ENCODE measurements at regions not wholly inside any gene's neighbourhood (a gene's known extent, or its start where the extent isn't known, plus 50 kb on each side); places are given as distances from the start of the nearest gene placed in this dataset.

DNA sequence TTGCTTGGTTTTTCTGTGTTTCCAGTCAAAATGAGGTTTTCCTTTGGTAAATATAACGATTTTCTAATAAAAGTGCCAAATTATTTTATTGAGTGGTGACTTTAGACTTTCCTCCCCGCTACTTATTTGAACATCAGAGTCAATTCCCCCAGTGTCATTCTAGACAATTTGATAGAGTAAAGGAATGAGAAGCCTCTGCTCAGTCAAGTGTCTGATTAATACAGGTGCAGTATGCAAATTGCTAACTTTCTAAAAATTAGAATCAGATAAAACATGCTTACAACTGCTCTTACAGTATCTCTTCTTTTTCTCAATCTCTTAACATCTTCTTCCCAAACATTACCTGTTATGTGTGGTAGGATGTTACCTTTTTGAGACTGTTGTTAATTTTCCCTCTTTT, 148.7 kb downstream of the CD83 start:
- WGBS (ENCODE audit: low lambda C conversion rate), result 22% methylated on average over 2 of the region's 2 CpGs
- Histone ChIP-seq H3K9me2 (no peaks in the 10 kb centered on the region), H3K4me1 (ENCODE audit: control insufficient read depth in 1 of 2, insufficient read depth in 2 of 2, low read depth in 1 of 2, low read length in 1 of 2) (no peaks in the 10 kb centered on the region), H3K4me3 (ENCODE audit: low read depth in 2 of 2, low read length in 1 of 2) (no peak overlapping the region), H3K27ac (ENCODE audit: low read depth in 2 of 2, low read length in 1 of 2) (no peak overlapping the region), H3F3A (replicated peaks; ENCODE audit: insufficient read depth) (no peaks in the 10 kb centered on the region), H3K27me3 (ENCODE audit: insufficient read depth) (no peaks in the 10 kb centered on the region), H3K79me2 (ENCODE audit: insufficient read depth) (no peaks in the 10 kb centered on the region), H3K36me3 (replicated peaks in 1 of 2; ENCODE audit: control insufficient read depth in 1 of 2, insufficient read depth in 2 of 2, low read length in 1 of 2) (no peaks in the 10 kb centered on the region), H3K9ac (no peak overlapping the region), H4K20me1 (ENCODE audit: insufficient read depth) (no peaks in the 10 kb centered on the region), H3K9me3 (no peaks in the 10 kb centered on the region), H3K4me2 (no peak overlapping the region), H2AFZ (ENCODE audit: low read depth) (no peak overlapping the region)
- TF ChIP-seq TAF1 (IDR thresholded peaks at IDR 0.05; ENCODE audit: borderline replicate concordance, low read depth, low read length), result no peak
- TF ChIP-seq RCOR1 (IDR thresholded peaks at IDR 0.05; ENCODE audit: low read length), result no peak
- TF ChIP-seq ELF1 (IDR thresholded peaks at IDR 0.05), result no peak
- TF ChIP-seq RXRA (IDR thresholded peaks at IDR 0.05; ENCODE audit: borderline replicate concordance, low read depth), result no peak
- TF ChIP-seq, protein P1, sequence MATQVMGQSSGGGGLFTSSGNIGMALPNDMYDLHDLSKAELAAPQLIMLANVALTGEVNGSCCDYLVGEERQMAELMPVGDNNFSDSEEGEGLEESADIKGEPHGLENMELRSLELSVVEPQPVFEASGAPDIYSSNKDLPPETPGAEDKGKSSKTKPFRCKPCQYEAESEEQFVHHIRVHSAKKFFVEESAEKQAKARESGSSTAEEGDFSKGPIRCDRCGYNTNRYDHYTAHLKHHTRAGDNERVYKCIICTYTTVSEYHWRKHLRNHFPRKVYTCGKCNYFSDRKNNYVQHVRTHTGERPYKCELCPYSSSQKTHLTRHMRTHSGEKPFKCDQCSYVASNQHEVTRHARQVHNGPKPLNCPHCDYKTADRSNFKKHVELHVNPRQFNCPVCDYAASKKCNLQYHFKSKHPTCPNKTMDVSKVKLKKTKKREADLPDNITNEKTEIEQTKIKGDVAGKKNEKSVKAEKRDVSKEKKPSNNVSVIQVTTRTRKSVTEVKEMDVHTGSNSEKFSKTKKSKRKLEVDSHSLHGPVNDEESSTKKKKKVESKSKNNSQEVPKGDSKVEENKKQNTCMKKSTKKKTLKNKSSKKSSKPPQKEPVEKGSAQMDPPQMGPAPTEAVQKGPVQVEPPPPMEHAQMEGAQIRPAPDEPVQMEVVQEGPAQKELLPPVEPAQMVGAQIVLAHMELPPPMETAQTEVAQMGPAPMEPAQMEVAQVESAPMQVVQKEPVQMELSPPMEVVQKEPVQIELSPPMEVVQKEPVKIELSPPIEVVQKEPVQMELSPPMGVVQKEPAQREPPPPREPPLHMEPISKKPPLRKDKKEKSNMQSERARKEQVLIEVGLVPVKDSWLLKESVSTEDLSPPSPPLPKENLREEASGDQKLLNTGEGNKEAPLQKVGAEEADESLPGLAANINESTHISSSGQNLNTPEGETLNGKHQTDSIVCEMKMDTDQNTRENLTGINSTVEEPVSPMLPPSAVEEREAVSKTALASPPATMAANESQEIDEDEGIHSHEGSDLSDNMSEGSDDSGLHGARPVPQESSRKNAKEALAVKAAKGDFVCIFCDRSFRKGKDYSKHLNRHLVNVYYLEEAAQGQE (IDR thresholded peaks at IDR 0.05; ENCODE audit: low read depth, low read length), result no peak
- TF ChIP-seq YY1 (IDR thresholded peaks at IDR 0.05; ENCODE audit: low read depth), result no peak
- TF ChIP-seq, protein P2, sequence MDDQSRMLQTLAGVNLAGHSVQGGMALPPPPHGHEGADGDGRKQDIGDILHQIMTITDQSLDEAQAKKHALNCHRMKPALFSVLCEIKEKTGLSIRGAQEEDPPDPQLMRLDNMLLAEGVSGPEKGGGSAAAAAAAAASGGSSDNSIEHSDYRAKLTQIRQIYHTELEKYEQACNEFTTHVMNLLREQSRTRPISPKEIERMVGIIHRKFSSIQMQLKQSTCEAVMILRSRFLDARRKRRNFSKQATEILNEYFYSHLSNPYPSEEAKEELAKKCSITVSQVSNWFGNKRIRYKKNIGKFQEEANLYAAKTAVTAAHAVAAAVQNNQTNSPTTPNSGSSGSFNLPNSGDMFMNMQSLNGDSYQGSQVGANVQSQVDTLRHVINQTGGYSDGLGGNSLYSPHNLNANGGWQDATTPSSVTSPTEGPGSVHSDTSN (IDR thresholded peaks at IDR 0.05), result no peak
- TF ChIP-seq MXI1 (IDR thresholded peaks at IDR 0.05; ENCODE audit: low read depth, low read length), result no peak
- TF ChIP-seq, protein P3, sequence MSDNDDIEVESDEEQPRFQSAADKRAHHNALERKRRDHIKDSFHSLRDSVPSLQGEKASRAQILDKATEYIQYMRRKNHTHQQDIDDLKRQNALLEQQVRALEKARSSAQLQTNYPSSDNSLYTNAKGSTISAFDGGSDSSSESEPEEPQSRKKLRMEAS (IDR thresholded peaks at IDR 0.05; ENCODE audit: low read depth), result no peak
- TF ChIP-seq RAD21 (IDR thresholded peaks at IDR 0.05; ENCODE audit: low read length), result no peak
- TF ChIP-seq, protein P4, sequence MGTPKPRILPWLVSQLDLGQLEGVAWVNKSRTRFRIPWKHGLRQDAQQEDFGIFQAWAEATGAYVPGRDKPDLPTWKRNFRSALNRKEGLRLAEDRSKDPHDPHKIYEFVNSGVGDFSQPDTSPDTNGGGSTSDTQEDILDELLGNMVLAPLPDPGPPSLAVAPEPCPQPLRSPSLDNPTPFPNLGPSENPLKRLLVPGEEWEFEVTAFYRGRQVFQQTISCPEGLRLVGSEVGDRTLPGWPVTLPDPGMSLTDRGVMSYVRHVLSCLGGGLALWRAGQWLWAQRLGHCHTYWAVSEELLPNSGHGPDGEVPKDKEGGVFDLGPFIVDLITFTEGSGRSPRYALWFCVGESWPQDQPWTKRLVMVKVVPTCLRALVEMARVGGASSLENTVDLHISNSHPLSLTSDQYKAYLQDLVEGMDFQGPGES (IDR thresholded peaks at IDR 0.05; ENCODE audit: low read depth, low read length), result no peak
- no peak for TF ChIP-seq RFX5 (IDR thresholded peaks at IDR 0.05; ENCODE audit: low read length)
- TF ChIP-seq GABPA (IDR thresholded peaks at IDR 0.05; ENCODE audit: low read depth), result no peak
- TF ChIP-seq EZH2phosphoT487 (IDR thresholded peaks at IDR 0.05; ENCODE audit: borderline replicate concordance, low read depth), result no peak
- TF ChIP-seq, protein P5, sequence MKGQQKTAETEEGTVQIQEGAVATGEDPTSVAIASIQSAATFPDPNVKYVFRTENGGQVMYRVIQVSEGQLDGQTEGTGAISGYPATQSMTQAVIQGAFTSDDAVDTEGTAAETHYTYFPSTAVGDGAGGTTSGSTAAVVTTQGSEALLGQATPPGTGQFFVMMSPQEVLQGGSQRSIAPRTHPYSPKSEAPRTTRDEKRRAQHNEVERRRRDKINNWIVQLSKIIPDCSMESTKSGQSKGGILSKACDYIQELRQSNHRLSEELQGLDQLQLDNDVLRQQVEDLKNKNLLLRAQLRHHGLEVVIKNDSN (IDR thresholded peaks at IDR 0.05; ENCODE audit: borderline replicate concordance, low read depth), result no peak
- TF ChIP-seq POLR2AphosphoS5 (IDR thresholded peaks at IDR 0.05; ENCODE audit: low read depth, low read length), result no peak
- DNase-seq, result no peak
- ChIA-PET CTCF (no interaction called here), POLR2A (no interaction called here)

All from SK-N-SH (cell line).